GM18520 (cell line): ENCODE measurements at regions not wholly inside any gene's neighbourhood (a gene's known extent, or its start where the extent isn't known, plus 50 kb on each side); places are given as distances from the start of the nearest gene placed in this dataset.

ENCODE experiments used
- ATAC-seq: cut with Tn5 transposase; IDR thresholded peaks from one replicate; pipeline ENCODE4 v1.9.1; 2021; ENCODE audit not compliant: unreplicated experiment

DNA sequence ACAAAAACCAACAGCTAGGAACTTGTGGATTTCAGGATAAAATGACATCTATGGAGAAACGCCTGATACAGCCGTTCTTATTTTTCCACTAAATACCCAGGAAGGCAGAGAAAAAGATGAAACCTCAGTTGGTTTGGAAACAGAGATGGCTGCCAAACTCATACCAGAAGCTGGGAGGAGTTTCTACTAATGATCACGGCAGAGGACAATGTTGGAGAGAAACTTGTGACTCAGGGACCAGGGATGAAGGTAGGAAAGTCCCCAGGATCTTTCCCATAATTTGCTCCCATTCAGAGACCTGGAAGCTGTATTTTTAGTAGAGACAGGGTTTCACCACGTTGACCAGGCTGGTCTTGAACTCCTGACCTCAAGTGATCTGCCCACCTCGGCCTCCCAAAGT, 187.1 kb upstream of the IER5L start:
- ATAC-seq = no peak

DNA sequence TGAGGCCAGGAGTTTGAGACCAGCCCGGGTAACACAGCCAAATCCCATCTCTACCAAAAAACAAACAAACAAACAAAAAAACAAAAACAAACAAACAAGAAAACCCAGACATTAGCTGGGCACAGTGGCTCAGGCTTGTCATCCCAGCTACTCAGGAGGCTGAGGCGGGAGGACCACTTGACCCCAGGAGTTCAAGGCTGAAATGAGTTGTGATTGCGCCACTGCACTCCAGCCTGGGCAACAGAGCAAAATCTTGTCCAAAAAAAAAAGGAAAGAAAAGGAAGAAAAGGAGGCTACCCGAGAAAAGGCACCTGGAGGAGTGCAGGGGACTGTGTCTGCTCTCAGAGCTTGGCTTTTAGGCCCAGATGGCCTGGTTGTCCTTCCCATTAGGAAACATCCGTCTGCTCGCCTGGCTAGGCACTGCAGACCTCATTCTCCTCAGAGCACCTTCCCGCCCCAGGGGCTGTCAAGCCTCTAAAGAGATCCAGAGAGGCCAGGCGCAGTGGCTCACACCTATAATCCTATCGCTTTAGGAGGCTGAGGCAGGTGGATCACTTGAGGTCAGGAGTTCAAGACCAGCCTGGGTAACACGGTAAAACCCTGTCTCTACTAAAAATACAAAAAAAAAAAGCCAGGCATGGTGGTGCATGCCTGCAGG, 185.3 kb upstream of the IER5L start:
- ATAC-seq = no peak

GRCh38 chr9:129362287-129363000, 184.4 kb upstream of the IER5L start:
- ATAC-seq = no peak

DNA sequence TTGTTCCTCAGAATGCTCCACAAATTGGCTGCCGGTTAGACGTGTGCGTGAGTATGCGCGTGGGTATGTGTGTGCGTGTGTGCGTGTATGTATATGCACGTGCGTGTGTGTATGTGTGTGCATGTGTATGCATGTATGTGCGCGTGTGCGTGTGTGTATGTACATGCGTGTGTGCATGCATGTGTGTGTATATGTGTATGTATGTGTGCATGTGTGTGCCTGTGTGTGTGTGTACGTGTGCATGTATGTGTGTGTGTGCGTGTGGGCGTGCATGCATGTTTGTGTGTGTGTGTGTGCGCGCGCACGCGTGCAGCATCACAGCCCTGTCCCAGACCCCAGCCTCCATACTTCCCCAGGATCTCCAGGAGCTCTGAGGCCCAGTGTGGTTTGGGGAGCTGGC, 183.1 kb upstream of the IER5L start:
- ATAC-seq = no peak

DNA sequence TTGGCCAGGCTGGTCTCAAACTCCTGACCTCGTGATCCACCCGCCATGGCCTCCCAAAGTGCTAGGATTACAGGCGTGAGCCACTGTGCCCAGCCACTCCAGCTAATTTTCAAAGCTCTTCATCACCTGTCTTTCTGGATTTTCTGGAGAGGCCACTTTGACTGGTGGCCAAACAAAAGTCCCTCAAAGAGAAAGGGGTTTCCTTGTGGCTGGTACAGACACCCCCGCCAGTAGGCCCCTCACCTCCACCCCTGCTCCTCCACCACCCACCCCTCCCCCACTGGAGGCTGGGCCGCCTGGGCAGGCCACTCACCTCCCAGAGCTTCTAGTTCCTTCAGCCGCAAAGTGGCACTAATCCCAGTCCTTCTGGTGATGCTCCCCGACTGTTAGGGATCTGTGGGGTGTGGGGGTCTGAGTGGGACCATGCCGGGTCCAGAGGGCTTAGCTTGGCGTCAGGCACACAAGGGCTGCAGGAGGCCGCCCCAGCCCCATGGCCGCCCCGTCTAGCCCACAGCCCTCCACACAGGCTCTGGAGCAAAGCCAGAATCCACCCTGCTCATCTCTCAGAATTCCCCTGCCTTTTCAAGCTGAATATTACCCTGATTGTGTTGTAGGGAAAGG, 182.0 kb upstream of the IER5L start:
- ATAC-seq = no peak

- ATAC-seq = no peak
Measured at GRCh38 chr9:129359162-129359811, 181.2 kb upstream of the IER5L start.

- no peak for ATAC-seq
Measured at GRCh38 chr9:129358621-129359154, 180.6 kb upstream of the IER5L start.

DNA sequence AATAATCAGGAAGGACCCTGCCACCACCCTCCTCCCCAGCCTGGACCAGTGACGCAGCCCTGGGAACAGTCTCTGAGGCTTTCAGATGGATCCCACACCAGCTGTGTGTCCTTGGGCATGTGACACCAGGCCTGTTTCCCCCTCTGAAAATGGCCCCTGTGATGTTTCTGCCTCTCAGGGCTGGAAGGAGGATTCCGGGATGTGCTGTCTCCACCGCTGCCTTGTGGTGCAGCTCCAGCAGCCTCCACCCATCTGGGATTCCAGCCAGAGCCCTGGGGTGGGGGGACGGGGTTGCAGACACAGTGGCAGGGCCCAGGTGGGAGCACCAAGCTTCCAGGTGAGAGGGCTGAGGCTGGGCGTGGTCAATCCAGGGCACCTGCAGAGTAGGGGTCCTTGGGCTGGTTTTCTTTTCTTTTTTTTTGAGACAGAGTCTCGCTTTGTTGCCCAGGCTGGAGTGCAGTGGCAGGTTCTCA, 179.7 kb upstream of the IER5L start:
- no peak for ATAC-seq

DNA sequence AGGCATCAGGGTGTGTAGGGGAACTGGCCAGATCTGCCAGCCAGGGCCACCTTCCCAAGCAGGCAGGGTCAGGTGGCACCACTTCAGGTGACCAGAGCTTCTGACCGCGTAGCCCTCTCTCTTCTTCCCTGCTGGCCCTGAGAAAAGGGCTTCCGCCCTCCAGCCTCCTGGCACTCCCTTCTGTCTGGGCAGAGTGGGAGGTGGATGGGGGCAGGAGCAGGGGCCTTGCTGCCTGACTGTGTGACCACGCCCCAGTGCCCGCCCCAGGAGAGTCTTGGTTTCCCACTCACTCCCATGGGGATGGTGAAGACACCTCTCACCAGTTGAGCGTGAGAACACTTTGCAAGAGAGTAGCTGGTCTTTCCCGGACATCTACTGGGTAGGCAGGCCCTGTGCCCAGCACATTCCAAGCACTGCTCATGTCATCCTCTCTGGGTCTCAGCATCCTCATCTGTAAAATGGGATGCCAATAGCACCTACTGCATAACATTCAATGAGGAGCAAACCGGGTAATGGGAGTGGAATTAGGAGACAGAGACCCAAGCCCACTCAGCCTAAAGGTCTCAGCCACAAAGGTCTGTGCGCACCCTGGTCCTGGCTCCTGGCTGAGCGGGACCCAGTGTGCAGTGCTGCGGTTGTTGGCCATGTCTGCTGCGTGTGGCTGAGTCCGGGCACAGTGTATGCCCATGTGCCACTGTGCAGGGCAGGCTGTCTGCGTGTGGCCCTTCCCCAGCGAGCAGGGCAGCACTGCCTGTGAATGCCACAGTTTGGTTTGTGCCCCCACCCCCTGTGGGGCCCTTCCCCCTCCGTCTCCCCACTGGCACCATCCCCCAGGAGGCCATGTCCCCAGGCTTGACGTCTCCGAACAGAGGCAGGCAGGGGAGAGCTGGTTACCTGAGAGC, 179.1 kb upstream of the IER5L start:
- ATAC-seq = no peak

DNA sequence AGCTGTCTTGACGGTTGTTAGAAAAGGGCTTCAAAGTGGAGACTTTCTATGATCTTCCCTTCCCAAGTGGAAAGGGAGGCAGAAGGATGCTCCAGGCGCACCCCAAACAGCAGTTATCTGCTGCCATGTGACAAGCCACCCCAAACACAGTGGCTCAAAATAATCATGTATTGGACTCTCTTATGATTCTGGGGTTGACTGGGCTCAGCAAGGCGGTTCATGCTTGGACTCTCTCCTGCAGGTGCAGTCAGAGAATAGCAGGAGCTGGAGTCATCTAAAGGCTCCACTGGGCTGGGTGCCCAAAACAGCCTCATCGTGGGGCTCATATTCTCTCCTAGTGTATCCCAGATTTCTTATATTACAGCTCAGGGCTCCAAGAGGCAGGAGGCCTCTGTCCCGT, 177.6 kb upstream of the IER5L start:
- no peak for ATAC-seq

- ATAC-seq = no peak
Measured at GRCh38 chr9:129354498-129354897, 176.4 kb upstream of the IER5L start.

GRCh38 chr9:129353697-129354336, 175.8 kb upstream of the IER5L start:
- no peak for ATAC-seq

DNA sequence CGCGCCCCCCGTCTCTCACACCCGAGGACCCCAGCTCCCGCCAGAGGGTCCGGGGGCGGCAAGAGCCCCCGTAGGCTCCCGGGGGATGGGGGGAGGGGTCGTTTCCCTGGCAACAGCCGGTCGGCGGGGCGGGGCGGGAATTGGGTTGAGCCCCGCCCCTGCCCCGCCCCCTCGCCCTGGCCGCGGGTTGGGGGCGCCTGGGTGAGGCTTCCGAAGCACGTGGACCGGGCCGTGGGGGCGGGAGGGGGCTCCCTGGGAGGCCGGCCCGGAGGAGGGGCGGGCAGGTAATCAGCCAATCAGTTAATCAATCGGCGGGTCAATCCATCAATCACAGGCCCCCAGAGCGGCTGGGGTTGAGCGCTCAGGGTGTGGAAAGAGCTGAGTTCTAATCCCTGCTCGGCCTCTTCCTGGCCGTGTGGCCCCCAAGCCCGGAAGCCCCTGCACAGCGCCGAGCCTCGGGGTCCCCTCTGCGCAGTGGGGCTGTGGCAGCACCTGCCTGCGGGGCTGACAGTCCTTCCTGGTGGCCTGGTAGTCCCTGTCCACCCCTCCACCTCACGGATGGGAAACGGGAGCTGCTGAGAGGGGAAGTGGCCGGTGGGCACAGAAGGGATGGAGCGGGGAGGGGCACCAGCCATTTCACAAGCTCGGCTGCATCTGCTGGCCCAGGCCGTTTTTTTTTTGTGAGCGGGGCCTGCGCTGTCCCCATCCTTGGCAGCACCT, 174.2 kb upstream of the IER5L start:
- no peak for ATAC-seq

- ATAC-seq = no peak
Measured at GRCh38 chr9:129351642-129352145, 173.6 kb upstream of the IER5L start.

DNA sequence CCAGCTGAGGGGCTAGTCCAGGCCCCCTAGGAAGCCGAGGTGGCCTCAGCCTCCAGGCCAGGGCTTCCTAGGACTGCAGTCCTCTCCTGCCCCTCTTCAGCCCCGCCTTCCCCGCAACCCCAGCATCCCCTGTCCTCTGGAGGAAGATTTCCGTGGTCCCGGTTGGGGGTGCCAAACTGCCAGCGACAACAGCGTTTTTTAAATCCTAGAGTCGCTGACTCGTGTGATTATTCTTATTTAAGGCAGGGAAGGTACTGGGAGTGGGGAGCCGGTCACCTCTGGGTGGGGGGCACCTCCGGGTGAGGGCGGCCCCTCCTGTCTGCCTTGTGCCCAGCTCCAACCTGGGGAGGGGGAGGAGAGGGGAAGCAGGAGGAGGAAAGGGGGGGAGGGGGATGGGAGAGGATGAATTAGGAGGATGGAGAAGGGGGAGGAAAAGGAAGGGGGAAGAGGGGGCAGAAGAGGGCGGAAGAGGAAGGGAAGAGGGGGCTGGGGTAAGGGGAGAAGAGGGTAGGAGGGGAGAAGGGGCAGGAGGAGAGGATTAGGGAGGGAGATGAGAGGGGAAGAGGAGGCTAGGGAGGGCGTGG, 173.1 kb upstream of the IER5L start:
- no peak for ATAC-seq

GRCh38 chr9:129350143-129350935, 172.3 kb upstream of the IER5L start:
- ATAC-seq = no peak

DNA sequence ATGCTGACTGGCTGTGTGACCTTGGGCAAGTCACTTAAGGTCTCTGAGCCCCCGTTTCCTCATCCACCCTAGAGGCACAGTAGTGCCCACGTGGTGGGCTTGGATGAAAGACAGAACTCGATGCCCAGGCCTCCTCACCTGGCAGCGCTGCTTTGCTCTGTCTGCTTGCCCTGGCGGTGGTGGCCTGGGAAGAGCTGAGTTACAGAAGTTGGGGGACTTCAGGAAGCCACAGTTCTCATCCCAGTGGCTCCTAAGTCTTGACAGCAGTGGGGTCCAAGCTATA, 171.5 kb upstream of the IER5L start:
- ATAC-seq = no peak
